K562 (cell line): ENCODE measurements at regions not wholly inside any gene's neighbourhood (a gene's known extent, or its start where the extent isn't known, plus 50 kb on each side); places are given as distances from the start of the nearest gene placed in this dataset.

Source experiments
- HCFC1 ChIP-seq: IDR thresholded peaks from 2 replicates; pipeline ENCODE4 v1.6.1; 2012; ENCODE audit warnings: low read depth, low read length, improper control_type of control experiment
- HMG20B ChIP-seq: fragments of 250-450 bp; sonication (Bioruptor Pico); IDR thresholded peaks from 2 replicates; pipeline ENCODE4 v1.5.0; 2021; ENCODE audit warnings: mild to moderate bottlenecking
- TBL1XR1 ChIP-seq, 2 experiments: IDR thresholded peaks; 2 replicates each; pipeline ENCODE4 v1.6.1; 2012; ENCODE audit warnings: improper control_type of control experiment in 2 of 2, low read length in 2 of 2, mild to moderate bottlenecking in 1 of 2
- YY1 ChIP-seq, 3 experiments: IDR thresholded peaks; 2 replicates each; pipeline ENCODE4 v1.6.1; 2011; ENCODE audit warnings: low read length in 2 of 3, mild to moderate bottlenecking in 2 of 3, moderate library complexity in 2 of 3, borderline replicate concordance in 1 of 3, control low read depth in 1 of 3, low read depth in 1 of 3; ENCODE audit not compliant: insufficient read depth in 3 of 3, insufficient replicate concordance in 2 of 3, control insufficient read depth in 1 of 3, insufficient read length in 1 of 3; ENCODE audit errors: extremely low read depth in 1 of 3
- ZNF143 ChIP-seq: sonication (generic); formaldehyde crosslinking; IDR thresholded peaks from 2 replicates; pipeline ENCODE4 v1.9.0; 2022; ENCODE audit warnings: mild to moderate bottlenecking, missing genetic modification reagents
- TF ChIP-seq, protein P1 (sequence below): sonication (generic); formaldehyde crosslinking; IDR thresholded peaks from 2 replicates; pipeline ENCODE4 v1.8.1; 2023; ENCODE audit warnings: mild to moderate bottlenecking, missing genetic modification reagents
- TF ChIP-seq, protein P2 (sequence below), 3 experiments: IDR thresholded peaks in 2 of 3; conservative IDR thresholded peaks in 1 of 3; 2 replicates each; pipeline ENCODE4 v1.5.1; 2011 to 2012; ENCODE audit warnings: low read length in 3 of 3, mild to moderate bottlenecking in 3 of 3, control low read depth in 2 of 3, improper control_type of control experiment in 1 of 3, inconsistent platforms in 1 of 3, low read depth in 1 of 3, mixed read lengths in 1 of 3, moderate library complexity in 1 of 3; ENCODE audit not compliant: insufficient read depth in 2 of 3

- TF ChIP-seq TBL1XR1 (IDR thresholded peaks at IDR 0.05; ENCODE audit: low read length in 2 of 2) (no peak), YY1 (IDR thresholded peaks at IDR 0.05; ENCODE audit: borderline replicate concordance in 1 of 3, control insufficient read depth in 1 of 3, extremely low read depth in 1 of 3, insufficient read depth in 3 of 3, insufficient read length in 1 of 3, insufficient replicate concordance in 2 of 3, low read depth in 1 of 3, low read length in 2 of 3) (no peak), HCFC1 (no peak), ZNF143 (CRISPR knock-in tag) (no peak), HMG20B (CRISPR knock-in tag) (no peak)
- TF ChIP-seq, protein P1, sequence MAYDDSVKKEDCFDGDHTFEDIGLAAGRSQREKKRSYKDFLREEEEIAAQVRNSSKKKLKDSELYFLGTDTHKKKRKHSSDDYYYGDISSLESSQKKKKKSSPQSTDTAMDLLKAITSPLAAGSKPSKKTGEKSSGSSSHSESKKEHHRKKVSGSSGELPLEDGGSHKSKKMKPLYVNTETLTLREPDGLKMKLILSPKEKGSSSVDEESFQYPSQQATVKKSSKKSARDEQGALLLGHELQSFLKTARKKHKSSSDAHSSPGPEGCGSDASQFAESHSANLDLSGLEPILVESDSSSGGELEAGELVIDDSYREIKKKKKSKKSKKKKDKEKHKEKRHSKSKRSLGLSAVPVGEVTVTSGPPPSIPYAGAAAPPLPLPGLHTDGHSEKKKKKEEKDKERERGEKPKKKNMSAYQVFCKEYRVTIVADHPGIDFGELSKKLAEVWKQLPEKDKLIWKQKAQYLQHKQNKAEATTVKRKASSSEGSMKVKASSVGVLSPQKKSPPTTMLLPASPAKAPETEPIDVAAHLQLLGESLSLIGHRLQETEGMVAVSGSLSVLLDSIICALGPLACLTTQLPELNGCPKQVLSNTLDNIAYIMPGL (CRISPR knock-in tag): no peak
- TF ChIP-seq, protein P2, sequence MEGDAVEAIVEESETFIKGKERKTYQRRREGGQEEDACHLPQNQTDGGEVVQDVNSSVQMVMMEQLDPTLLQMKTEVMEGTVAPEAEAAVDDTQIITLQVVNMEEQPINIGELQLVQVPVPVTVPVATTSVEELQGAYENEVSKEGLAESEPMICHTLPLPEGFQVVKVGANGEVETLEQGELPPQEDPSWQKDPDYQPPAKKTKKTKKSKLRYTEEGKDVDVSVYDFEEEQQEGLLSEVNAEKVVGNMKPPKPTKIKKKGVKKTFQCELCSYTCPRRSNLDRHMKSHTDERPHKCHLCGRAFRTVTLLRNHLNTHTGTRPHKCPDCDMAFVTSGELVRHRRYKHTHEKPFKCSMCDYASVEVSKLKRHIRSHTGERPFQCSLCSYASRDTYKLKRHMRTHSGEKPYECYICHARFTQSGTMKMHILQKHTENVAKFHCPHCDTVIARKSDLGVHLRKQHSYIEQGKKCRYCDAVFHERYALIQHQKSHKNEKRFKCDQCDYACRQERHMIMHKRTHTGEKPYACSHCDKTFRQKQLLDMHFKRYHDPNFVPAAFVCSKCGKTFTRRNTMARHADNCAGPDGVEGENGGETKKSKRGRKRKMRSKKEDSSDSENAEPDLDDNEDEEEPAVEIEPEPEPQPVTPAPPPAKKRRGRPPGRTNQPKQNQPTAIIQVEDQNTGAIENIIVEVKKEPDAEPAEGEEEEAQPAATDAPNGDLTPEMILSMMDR (IDR thresholded peaks at IDR 0.05 in 2 of 3, conservative IDR thresholded peaks at IDR 0.05 in 1 of 3; ENCODE audit: insufficient read depth in 2 of 3, low read depth in 1 of 3, low read length in 3 of 3): no peak
These were observed 88.4 kb upstream of the HSPA9 start for GRCh38 chr5:138663561-138663960.
